ENCODE measurements at regions not wholly inside any gene's neighbourhood (a gene's known extent, or its start where the extent isn't known, plus 50 kb on each side); places are given as distances from the start of the nearest gene placed in this dataset.

DNA sequence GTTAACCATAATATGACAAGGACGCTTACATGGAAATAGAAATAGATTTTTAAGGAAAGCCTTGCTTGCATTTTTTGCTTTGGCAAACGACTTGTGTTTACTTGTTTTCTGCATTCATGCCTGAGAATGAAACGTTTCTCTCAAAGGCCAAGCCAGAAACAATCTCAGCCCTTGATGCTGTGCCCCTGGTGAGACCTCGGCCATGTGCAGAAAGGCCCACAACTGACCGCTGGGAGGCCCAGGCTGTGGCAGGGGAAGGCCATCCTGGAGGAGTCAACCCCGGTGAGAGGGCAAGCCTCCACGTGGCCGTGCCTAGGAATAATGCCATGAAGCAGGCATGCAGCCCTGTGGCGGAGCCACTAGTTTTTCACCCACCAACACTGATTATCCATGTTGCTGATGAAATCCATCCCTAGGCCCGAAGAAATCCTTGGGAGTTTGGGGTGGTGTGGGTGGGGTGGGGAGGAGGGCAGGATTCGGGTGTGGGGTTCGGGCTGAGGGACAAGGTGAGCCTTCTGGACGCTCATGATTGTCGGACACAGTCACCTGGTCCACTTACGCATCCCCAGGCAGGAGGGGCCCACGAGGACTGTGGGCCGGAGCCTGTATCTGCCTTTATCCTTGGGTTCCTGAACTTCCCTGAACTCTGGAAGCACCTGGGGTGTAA, 107.6 kb upstream of the APCDD1 start (continued):
- no peak for TF ChIP-seq JUNB (IDR thresholded peaks at IDR 0.05; ENCODE audit: unreplicated experiment)
- TF ChIP-seq, protein P1, sequence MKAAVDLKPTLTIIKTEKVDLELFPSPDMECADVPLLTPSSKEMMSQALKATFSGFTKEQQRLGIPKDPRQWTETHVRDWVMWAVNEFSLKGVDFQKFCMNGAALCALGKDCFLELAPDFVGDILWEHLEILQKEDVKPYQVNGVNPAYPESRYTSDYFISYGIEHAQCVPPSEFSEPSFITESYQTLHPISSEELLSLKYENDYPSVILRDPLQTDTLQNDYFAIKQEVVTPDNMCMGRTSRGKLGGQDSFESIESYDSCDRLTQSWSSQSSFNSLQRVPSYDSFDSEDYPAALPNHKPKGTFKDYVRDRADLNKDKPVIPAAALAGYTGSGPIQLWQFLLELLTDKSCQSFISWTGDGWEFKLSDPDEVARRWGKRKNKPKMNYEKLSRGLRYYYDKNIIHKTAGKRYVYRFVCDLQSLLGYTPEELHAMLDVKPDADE (IDR thresholded peaks at IDR 0.05) = no peak
- TF ChIP-seq ZNF331 (CRISPR knock-in tag; IDR thresholded peaks at IDR 0.05; ENCODE audit: low read depth) = no peak

DNA sequence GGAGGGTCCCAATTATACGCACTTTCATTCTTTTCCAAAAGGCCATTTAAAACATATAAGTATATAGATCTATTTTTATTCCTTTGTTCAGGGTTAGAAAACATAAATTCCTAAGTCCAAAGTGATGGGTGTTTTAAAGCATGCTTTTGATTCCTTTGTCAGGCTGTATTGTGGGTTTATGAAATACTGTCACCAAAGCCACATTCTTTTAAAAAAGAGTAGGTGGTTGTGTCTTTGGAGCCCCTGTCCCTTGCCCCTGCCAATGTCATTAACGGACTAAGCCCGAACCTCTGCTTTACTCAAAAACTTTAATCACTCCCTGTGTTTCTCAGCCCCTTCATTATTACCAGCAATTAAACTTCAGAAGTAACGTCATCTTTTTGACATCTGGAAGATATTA, 104.9 kb upstream of the APCDD1 start:
- no peak for ATAC-seq
- Mint-ChIP-seq H3K36me3 (ENCODE audit: low read depth) (no peaks in the 10 kb centered on the region), H3K4me3 (no peak overlapping the region), H3K9me3 (no peaks in the 10 kb centered on the region), H3K27me3 (ENCODE audit: insufficient read depth, low read depth, poor library complexity) (peaks cover 4% of the 10 kb centered on the region), H3K4me1 (peaks cover 3% of the 10 kb centered on the region), H3K27ac (no peak overlapping the region)
- Histone ChIP-seq H3K4me1 (ENCODE audit: insufficient read depth) (no peaks in the 10 kb centered on the region; the same call in 1 of the 2 replicates), H3K27me3 (ENCODE audit: insufficient read depth) (no peaks in the 10 kb centered on the region), H3F3A (replicated peaks; ENCODE audit: low read depth) (no peaks in the 10 kb centered on the region), H2AFZ (no peak overlapping the region), H3K4me3 (no peak overlapping the region), H3K36me3 (ENCODE audit: insufficient read depth) (no peaks in the 10 kb centered on the region), H4K20me1 (replicated peaks; ENCODE audit: insufficient read depth) (no peaks in the 10 kb centered on the region), H3K9me2 (ENCODE audit: insufficient read depth) (peaks cover under 1% of the 10 kb centered on the region; the same call in 1 of the 2 replicates), H3K79me2 (replicated peaks; ENCODE audit: insufficient read depth) (no peaks in the 10 kb centered on the region), H3K4me2 (no peak overlapping the region), H3K27ac (ENCODE audit: low read depth) (no peak overlapping the region)
- no peak for DNase-seq (ENCODE audit: low spot score)
- no peak for TF ChIP-seq POLR2AphosphoS5 (IDR thresholded peaks at IDR 0.05; ENCODE audit: low read depth)
- TF ChIP-seq EZH2 (IDR thresholded peaks at IDR 0.05; ENCODE audit: low read depth, unreplicated experiment) = no peak
- TF ChIP-seq, protein P1 (IDR thresholded peaks at IDR 0.05) = no peak
- TF ChIP-seq, protein P2, sequence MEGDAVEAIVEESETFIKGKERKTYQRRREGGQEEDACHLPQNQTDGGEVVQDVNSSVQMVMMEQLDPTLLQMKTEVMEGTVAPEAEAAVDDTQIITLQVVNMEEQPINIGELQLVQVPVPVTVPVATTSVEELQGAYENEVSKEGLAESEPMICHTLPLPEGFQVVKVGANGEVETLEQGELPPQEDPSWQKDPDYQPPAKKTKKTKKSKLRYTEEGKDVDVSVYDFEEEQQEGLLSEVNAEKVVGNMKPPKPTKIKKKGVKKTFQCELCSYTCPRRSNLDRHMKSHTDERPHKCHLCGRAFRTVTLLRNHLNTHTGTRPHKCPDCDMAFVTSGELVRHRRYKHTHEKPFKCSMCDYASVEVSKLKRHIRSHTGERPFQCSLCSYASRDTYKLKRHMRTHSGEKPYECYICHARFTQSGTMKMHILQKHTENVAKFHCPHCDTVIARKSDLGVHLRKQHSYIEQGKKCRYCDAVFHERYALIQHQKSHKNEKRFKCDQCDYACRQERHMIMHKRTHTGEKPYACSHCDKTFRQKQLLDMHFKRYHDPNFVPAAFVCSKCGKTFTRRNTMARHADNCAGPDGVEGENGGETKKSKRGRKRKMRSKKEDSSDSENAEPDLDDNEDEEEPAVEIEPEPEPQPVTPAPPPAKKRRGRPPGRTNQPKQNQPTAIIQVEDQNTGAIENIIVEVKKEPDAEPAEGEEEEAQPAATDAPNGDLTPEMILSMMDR (conservative IDR thresholded peaks at IDR 0.05; ENCODE audit: low read depth in 2 of 2) = no peak
- TF ChIP-seq ZNF114 (CRISPR knock-in tag; IDR thresholded peaks at IDR 0.05) = no peak
- no peak for TF ChIP-seq JUNB (IDR thresholded peaks at IDR 0.05; ENCODE audit: unreplicated experiment)
- TF ChIP-seq NANOG (IDR thresholded peaks at IDR 0.05; ENCODE audit: borderline replicate concordance) = no peak
- TF ChIP-seq CREB1 (CRISPR knock-in tag; IDR thresholded peaks at IDR 0.05; ENCODE audit: low read depth) = no peak
- TF ChIP-seq, protein P3, sequence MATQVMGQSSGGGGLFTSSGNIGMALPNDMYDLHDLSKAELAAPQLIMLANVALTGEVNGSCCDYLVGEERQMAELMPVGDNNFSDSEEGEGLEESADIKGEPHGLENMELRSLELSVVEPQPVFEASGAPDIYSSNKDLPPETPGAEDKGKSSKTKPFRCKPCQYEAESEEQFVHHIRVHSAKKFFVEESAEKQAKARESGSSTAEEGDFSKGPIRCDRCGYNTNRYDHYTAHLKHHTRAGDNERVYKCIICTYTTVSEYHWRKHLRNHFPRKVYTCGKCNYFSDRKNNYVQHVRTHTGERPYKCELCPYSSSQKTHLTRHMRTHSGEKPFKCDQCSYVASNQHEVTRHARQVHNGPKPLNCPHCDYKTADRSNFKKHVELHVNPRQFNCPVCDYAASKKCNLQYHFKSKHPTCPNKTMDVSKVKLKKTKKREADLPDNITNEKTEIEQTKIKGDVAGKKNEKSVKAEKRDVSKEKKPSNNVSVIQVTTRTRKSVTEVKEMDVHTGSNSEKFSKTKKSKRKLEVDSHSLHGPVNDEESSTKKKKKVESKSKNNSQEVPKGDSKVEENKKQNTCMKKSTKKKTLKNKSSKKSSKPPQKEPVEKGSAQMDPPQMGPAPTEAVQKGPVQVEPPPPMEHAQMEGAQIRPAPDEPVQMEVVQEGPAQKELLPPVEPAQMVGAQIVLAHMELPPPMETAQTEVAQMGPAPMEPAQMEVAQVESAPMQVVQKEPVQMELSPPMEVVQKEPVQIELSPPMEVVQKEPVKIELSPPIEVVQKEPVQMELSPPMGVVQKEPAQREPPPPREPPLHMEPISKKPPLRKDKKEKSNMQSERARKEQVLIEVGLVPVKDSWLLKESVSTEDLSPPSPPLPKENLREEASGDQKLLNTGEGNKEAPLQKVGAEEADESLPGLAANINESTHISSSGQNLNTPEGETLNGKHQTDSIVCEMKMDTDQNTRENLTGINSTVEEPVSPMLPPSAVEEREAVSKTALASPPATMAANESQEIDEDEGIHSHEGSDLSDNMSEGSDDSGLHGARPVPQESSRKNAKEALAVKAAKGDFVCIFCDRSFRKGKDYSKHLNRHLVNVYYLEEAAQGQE (IDR thresholded peaks at IDR 0.05; ENCODE audit: unreplicated experiment) = no peak
- no peak for TF ChIP-seq STAT1 (IDR thresholded peaks at IDR 0.05; ENCODE audit: unreplicated experiment)
